ENCODE measurements at regions not wholly inside any gene's neighbourhood (a gene's known extent, or its start where the extent isn't known, plus 50 kb on each side); places are given as distances from the start of the nearest gene placed in this dataset.
A peak's percentile ranks its signal among the peaks of the same experiment; 100 is the strongest.

DNA sequence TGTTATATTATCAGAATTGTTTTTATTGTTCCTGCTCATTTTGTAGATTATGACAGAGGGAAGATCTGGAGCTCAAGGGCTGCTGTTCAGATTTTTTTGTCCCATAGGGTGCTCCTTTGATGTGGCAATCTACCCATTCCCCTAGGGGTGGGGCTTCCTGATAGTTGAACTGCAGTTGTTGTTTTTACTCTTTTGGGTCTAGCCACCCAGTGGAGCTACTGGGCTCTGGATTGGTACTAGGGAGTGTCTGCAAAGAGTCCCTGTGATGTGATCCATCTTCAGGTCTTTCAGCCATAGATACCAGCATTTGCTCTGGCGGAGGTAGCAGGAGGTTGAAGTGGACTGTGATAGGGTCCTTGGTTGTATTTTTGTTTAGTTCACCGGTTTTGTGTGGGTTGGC is 57.9 kb upstream of the SLCO1B1 start:
- peaks cover 0 to 11% (median 0%) of the 10 kb centered on the region in 12 donors for H3K9me3 ChIP-seq
- intact Hi-C loops (cut with DNase I), result no loop called here
- DNase-seq (no peak), ATAC-seq (no peak)
- H3K27me3 ChIP-seq, result no peaks in the 10 kb centered on the region
- no peak overlapping the region for H3K27ac ChIP-seq
- H3K4me3 ChIP-seq, result no peak overlapping the region
- WGBS, 4 donors, result 82 to 90% (median 84%) methylated on average over 2 of the region's 2 CpGs
- TF ChIP-seq, protein P1, sequence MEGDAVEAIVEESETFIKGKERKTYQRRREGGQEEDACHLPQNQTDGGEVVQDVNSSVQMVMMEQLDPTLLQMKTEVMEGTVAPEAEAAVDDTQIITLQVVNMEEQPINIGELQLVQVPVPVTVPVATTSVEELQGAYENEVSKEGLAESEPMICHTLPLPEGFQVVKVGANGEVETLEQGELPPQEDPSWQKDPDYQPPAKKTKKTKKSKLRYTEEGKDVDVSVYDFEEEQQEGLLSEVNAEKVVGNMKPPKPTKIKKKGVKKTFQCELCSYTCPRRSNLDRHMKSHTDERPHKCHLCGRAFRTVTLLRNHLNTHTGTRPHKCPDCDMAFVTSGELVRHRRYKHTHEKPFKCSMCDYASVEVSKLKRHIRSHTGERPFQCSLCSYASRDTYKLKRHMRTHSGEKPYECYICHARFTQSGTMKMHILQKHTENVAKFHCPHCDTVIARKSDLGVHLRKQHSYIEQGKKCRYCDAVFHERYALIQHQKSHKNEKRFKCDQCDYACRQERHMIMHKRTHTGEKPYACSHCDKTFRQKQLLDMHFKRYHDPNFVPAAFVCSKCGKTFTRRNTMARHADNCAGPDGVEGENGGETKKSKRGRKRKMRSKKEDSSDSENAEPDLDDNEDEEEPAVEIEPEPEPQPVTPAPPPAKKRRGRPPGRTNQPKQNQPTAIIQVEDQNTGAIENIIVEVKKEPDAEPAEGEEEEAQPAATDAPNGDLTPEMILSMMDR (IDR thresholded peaks at IDR 0.05), result no peak
- TF ChIP-seq POLR2A (IDR thresholded peaks at IDR 0.05), result no peak
- no peaks in the 10 kb centered on the region for H3K36me3 ChIP-seq
- no peaks in the 10 kb centered on the region for H3K4me1 ChIP-seq

DNA sequence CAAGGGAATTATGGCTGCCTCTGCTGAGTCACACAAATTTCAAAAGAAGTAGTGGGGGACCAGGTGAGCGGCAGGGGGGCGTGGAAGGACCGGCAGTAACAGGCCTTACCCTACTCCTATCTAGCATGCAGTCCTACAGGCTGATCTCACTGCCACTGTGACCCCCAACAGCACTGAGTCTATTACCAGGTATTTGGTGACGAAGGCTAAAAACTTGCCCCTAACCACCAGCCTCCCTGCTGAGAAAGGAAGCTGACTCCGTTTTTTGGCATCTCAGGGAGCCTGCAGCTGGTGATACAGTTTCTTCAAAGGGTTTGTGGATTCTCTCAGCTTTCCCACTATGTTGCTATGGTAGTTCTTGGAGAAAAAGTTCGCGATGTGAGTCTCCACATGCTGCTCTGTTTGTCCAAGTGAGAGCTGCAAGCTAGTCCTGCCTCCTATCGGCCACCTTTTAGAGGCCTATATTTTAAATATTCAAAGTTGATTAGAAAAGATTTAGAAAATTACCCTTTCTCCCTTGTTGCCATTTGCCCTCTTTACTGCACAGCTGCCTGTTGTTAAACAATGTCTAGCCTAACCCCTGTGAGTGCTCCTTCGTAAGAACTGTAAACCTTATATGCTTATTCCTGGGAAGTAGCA is 57.1 kb upstream of the SLCO1B1 start:
- ATAC-seq (no peak), DNase-seq (peak in 1 of 5 donors; percentile 8)
- H3K36me3 ChIP-seq, result no peaks in the 10 kb centered on the region
- intact Hi-C loops (cut with DNase I), result no loop called here
- WGBS, 4 donors, result 82 to 88% (median 83%) methylated on average over 9 of the region's 9 CpGs
- peaks cover 0 to 11% (median 0%) of the 10 kb centered on the region in 12 donors for H3K9me3 ChIP-seq
- H3K27ac ChIP-seq, result no peak overlapping the region
- no peaks in the 10 kb centered on the region for H3K4me1 ChIP-seq
- H3K27me3 ChIP-seq, result no peaks in the 10 kb centered on the region
- H3K4me3 ChIP-seq, result no peak overlapping the region
- no peak for TF ChIP-seq POLR2A (IDR thresholded peaks at IDR 0.05)
- TF ChIP-seq, protein P1 (IDR thresholded peaks at IDR 0.05), result no peak
